NCI-H187 treated with DMSO at 0.1 percent for 48 hours (cell line): ENCODE measurements at regions not wholly inside any gene's neighbourhood (a gene's known extent, or its start where the extent isn't known, plus 50 kb on each side); places are given as distances from the start of the nearest gene placed in this dataset.
"Not testable (repeated sequence)": the region's sequence is repeated elsewhere in the genome, so short reads cannot be mapped to it uniquely, and the experiment has no call there.

ENCODE experiments used
- DNase-seq: peaks from one replicate; lab custom pipeline; 2025; lab: John Stamatoyannopoulos, UW

- DNase-seq, result no peak
Observed at GRCh38 chr1:38746941-38747600, 112.5 kb downstream of the RRAGC start.

- DNase-seq, result no peak
Observed at GRCh38 chr1:38746402-38746935, 113.1 kb downstream of the RRAGC start.

DNA sequence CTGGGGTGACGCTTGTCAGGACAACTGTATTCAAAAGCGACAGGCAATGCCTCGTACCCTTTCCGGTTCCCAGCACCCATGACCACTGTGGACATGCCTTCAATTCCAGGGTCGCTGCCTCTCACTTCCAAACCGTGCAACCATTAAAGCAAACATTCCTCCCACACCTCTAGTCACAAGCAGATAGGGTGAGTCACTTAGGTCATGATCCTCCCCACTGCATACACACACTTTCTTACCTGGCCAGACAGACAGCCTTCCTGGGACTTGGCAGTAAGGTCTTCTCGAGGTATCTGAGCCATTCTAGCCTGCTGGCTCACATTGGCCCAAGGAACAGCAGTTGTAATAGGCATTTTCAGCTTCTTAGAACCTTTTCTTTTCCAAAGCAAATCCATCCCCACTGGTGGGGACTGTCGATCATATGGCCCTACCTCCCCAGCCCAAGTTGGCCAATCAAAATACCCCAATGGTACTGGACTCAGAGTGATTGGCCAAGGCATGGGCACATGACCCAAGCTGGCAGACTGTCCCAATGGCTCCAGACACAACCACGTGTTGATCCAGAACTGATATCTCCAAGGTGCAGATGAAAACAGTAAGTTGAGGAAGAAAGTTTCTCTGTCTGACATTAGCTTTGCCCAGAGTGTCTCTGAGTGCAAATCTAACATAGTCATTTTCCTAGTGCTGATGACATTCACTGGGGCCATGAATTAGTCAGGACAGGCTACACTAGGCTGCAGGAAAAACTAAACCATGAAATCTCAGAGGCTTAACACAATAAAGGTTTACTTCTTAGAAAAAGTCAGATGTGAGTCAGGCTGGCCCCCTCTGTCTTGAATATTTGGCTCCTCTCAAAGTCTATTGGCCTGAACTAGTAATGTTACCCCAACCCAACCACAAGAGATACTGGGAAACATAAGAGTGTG is 113.8 kb downstream of the RRAGC start:
- DNase-seq, result no peak

DNA sequence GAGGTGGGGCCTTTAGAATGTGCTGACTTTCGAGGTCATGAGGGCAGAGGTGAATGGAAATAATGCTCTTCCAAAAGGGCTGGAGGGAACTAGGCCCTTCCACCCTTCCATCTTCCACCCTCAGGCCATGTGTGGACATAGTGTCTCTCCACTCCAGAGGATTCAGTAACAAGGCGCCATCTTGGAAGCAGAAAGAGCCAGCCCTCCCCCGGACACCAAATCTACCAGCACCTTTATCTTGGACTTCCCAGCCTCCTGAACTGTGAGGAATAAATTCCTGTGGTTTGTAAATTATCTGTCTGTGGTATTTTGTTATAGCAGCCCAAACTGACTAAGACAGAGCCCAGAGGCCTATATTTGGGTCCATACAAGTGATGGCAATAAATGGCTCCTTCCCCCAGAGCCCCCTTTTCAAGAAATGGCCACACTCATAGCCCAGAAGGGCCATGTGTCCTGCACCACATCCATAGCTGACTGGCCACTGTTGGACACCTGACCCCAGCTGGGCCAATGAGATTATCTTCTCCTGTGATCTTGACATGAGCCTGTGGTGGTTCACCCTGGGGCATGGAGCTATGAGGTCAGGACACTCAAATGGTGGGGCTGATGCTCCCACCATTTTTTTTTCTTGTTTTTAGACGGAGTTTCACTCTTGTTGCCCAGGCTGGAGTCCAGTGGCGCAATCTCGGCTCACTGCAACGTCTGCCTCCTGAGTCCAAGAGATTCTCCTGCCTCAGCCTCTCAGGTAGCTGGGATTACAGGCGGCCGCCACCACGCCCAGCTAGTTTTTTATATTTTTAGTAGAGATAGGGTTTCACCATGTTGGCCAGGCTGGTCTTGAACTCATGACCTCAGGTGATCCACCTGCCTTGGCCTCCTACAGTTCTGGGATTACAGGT is 114.9 kb downstream of the RRAGC start:
- no peak for DNase-seq

DNA sequence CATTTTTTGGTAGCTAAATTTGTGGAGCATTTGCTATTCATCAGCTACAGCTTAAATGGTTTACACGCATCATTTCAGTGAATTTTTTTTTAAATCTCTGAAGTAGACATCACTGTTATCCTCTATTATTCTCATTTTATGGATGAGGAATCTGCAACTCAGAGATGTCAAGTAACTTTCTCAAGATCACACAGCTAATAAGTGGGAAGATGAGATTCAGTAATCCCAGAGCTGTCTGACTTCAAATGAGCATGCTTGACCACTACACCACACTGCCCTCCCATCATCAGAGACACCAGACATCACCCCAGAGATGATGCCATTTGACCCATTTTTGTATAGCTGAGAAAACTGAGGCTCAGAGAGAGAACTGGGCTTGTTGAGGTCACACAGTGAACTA is 116.4 kb downstream of the RRAGC start:
- DNase-seq, result no peak

- DNase-seq, result no peak
Observed at GRCh38 chr1:38741341-38741740, 118.2 kb downstream of the RRAGC start.

- DNase-seq, result no peak
Observed at GRCh38 chr1:38740487-38740886, 119.1 kb downstream of the RRAGC start.

DNA sequence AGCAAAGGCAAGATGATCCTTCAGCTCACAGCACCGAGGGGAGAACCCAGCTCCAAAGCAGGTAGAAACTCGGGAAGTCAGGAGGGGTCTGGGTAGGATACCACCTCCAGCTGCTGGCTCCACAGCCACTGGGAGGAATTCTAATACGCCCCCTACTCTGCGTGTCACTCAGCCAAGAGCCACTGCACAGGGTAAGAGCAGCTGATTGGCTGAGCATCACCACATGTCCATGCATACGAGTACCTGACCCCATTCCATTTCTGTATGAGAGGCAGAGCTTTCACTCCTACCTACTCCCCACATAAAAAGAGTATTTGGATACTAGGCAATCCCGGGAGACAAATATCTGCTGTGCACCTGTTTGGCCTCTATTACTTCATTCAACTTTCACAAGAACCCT is 121.4 kb downstream of the RRAGC start:
- no peak for DNase-seq

DNA sequence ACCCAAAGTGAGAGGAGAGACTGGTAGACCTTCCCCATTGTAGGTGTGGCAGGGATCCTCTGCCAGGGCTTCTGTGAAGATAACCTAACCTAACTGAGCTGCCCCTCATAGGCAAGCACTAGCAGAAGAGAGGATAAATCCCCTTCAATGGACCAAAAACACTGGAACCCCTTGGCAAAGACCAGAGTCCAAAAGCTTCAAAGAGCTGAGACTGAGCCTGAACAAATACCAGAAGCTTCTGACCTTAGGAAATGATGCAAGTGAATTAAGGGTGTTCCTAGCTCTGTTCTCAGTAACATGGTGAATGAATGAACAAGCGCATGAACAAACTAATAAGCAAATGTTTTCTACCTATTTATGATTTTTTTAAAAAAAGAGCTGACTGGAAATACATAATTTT is 123.2 kb downstream of the RRAGC start:
- DNase-seq, result no peak

- no peak for DNase-seq
Observed at GRCh38 chr1:38735651-38736161, 123.9 kb downstream of the RRAGC start.

- no peak for DNase-seq
Observed at GRCh38 chr1:38733761-38734160, 125.8 kb downstream of the RRAGC start.

DNA sequence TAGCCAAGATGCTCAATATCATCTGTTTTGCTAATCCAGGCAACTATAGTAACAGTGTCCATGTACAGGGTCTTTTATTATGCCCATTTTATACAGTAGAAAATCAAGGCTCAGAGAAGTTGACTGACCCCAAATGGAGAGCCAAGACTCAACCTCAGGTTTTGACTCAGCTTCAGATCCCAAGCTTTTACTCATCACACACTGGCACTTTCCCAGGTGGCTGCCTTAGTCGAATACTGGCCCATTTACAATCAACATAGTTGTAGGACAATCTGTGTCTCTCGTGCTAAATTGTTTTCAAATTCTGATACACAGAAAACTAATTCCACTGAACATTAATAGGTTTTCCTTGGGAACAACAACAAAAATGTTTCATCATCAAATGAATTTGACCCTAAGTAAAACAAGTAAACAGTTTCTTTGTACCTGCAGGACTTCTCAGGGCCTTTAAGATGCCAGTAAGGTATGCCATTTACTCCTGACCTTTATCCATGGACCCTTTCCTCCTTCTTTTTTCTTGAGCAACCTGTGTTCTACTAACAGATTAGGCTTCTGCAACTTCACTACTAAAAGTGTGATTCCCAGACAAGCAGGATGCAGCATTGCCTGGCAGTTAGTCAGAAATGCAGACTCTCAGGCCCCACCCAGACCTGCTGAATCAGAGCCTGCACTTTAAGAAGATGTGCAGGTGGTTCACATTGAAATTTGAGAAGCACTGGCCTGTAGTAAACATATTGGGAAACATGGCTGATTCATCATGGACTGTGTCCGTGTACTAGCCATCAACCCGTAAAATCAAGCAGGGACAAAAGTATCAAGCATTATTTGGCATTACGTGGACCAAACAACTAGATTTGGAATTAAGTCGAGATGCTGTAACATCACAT is 128.8 kb downstream of the RRAGC start:
- no peak for DNase-seq

DNA sequence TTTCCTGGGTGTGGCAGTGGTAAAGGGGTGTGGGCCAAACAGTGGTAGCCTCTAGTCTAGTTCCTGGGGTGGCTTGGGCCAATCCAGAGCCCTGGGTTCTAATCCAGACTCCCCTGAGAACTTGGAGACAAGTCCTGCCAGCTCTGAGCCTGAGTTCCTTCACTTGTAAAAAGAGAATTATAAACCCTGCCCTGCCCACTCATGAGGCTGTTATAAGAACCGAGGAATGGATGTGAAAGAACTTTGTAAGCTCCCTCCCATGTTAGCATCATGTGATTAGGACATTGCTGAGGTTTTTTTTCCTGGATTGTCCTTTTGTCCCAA is 131.0 kb downstream of the RRAGC start:
- DNase-seq, result no peak

DNA sequence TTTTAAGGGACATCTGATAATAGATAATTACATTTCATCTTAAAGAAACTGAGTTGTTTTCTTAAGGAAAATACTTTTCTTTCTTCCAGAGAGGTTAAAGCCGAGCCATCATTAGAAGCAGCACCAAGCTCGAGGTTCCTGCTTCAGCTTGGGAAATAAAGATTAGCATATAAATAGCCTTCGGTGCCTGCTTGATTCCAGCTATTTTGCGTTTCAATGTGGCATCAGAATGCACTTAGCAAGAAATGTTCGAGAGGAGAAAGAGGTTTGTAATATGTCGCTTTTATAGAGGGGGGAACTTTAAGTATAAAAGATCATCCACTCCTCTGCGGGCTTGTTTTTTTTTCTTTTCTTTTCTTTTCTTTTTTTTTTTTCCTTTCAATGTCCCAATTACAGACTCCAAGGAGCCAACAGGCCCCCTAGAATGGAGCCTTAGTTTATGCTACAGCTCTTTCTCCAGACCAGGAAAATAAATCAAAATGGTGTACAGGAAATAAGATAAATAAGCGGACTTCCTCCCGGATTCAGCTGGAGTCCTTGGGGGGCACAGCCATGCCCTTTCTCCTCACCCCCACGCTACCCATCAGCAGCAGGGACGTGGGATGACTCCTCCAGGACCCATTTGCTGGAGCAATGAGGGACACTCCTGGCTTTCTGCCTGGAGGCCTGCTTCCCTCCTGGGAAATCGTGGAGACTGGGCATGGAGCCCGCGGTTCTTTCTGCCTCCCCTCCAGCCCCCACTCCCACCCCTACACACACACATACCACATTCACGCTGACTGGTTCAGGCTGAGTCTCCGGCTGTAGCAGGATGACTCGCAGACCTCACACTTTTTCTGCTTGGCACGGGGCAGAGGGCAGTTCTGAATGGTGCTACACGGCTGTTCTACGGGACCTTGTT is 131.6 kb downstream of the RRAGC start:
- DNase-seq, result no peak

- not testable (repeated sequence) for DNase-seq
Observed at GRCh38 chr1:38725321-38725961, 134.1 kb downstream of the RRAGC start.

- no peak for DNase-seq
Observed at GRCh38 chr1:38724160-38725131, 135.1 kb downstream of the RRAGC start.

DNA sequence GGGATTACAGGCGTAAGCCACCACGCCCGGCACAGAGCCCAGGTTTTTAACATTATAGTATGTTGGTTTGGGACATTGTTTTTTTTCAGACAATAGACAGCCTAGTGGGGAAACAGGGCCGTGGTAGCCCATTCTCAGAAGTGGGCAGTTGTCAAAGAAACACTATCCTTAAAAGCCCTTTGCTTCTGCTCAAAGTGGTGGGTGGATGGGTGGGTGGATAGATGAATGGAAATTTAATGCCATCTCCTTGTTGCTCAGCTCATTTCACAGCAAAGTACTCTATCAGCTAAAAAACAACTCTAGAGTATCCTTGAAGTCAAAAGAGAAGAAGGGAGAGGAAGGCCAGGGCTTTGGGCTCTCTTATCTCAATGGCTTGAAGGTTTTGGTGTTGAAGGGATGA is 137.8 kb downstream of the RRAGC start:
- DNase-seq, result no peak

DNA sequence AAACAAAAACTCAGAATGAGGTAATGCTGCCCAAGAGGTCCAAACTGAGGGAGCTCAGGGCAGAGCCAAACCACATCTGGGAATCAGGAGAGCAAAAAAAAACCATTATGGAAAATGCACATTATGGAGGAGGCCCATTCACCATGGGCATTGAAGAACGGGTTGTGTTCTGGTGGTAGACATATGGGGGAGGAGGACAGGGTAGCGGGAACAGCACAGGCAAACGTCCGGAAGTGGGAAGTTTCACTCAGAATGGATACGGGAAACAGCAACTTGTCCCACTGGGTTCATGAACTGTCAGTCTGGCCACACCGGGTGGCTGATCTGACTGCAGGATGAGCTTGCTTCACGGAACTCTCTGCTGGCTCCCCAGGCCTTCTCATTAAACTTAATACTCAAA is 139.7 kb downstream of the RRAGC start:
- no peak for DNase-seq
